Neural crest cell (in vitro differentiated cells): ENCODE measurements at regions not wholly inside any gene's neighbourhood (a gene's known extent, or its start where the extent isn't known, plus 50 kb on each side); places are given as distances from the start of the nearest gene placed in this dataset.

Source experiments
- DNase-seq: peaks from one replicate; pipeline ENCODE4 v3.0.0; 2021; ENCODE audit warnings: low read depth, mixed read lengths, low spot score
- H3K27ac Mint-ChIP-seq: one replicate; pipeline ENCODE4 v1.8.0; 2021; ENCODE audit warnings: mild to moderate bottlenecking, mixed read lengths; ENCODE audit not compliant: unreplicated experiment
- H3K27me3 Mint-ChIP-seq: 2 replicates; pipeline ENCODE4 v1.8.0; 2021; ENCODE audit warnings: low read depth, mild to moderate bottlenecking, mixed read lengths
- H3K36me3 Mint-ChIP-seq: 2 replicates; pipeline ENCODE4 v1.8.0; 2021; ENCODE audit warnings: low read depth, mild to moderate bottlenecking, mixed read lengths
- H3K4me1 Mint-ChIP-seq: 2 replicates; pipeline ENCODE4 v1.8.0; 2021; ENCODE audit warnings: mixed read lengths
- H3K4me3 Mint-ChIP-seq: one replicate; pipeline ENCODE4 v1.8.0; 2021; ENCODE audit warnings: mild to moderate bottlenecking, mixed read lengths
- H3K9me3 Mint-ChIP-seq: 2 replicates; pipeline ENCODE4 v1.8.0; 2021; ENCODE audit warnings: mixed read lengths
- TF ChIP-seq, protein P1 (sequence below): fragments of 200-600 bp; sonication (generic); conservative IDR thresholded peaks from 2 replicates; pipeline ENCODE4 v1.5.0; 2021; ENCODE audit warnings: antibody characterized with exemption, mild to moderate bottlenecking

- Mint-ChIP-seq H3K27ac (no peak overlapping the region), H3K36me3 (no peaks in the 10 kb centered on the region)
- DNase-seq = no peak
These were observed 114.8 kb upstream of the C16orf82 start for GRCh38 chr16:26951950-26952349.

DNA sequence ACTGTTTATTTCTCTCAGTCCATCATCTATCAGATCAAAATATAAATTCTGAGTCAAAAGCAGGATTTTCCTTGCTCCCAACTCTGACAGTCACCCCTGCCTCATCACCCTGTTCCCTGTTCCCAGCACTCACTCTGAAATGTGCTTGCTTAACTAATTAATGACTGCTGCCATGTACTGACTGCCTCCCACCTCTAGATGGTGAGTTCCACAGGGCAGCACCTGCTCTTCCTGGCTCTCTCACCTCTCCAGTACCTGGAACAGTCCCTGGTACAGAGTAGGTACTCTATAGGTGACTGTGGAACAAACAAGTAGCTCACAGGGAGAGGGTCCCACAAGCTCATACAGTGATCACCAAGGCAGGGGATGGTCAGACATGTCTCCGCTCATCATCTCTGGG, 114.3 kb upstream of the C16orf82 start:
- Mint-ChIP-seq H3K4me3 (no peak overlapping the region), H3K4me1 (no peaks in the 10 kb centered on the region), H3K9me3 (peaks cover 3% of the 10 kb centered on the region), H3K36me3 (no peaks in the 10 kb centered on the region), H3K27ac (no peak overlapping the region), H3K27me3 (peaks cover 37% of the 10 kb centered on the region)
- DNase-seq = no peak
- TF ChIP-seq, protein P1, sequence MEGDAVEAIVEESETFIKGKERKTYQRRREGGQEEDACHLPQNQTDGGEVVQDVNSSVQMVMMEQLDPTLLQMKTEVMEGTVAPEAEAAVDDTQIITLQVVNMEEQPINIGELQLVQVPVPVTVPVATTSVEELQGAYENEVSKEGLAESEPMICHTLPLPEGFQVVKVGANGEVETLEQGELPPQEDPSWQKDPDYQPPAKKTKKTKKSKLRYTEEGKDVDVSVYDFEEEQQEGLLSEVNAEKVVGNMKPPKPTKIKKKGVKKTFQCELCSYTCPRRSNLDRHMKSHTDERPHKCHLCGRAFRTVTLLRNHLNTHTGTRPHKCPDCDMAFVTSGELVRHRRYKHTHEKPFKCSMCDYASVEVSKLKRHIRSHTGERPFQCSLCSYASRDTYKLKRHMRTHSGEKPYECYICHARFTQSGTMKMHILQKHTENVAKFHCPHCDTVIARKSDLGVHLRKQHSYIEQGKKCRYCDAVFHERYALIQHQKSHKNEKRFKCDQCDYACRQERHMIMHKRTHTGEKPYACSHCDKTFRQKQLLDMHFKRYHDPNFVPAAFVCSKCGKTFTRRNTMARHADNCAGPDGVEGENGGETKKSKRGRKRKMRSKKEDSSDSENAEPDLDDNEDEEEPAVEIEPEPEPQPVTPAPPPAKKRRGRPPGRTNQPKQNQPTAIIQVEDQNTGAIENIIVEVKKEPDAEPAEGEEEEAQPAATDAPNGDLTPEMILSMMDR = no peak

More at GRCh38 chr16:26951950-26952349, 114.8 kb upstream of the C16orf82 start:
- H3K4me3 Mint-ChIP-seq = no peak overlapping the region
- no peaks in the 10 kb centered on the region for H3K4me1 Mint-ChIP-seq
- TF ChIP-seq, protein P1 = no peak
- H3K27me3 Mint-ChIP-seq = peaks cover 37% of the 10 kb centered on the region
- no peaks in the 10 kb centered on the region for H3K9me3 Mint-ChIP-seq

GRCh38 chr16:26957283-26957859, 109.4 kb upstream of the C16orf82 start:
- H3K4me3 Mint-ChIP-seq = no peak overlapping the region
- TF ChIP-seq, protein P1 = no peak
- no peak overlapping the region for H3K27ac Mint-ChIP-seq

DNA sequence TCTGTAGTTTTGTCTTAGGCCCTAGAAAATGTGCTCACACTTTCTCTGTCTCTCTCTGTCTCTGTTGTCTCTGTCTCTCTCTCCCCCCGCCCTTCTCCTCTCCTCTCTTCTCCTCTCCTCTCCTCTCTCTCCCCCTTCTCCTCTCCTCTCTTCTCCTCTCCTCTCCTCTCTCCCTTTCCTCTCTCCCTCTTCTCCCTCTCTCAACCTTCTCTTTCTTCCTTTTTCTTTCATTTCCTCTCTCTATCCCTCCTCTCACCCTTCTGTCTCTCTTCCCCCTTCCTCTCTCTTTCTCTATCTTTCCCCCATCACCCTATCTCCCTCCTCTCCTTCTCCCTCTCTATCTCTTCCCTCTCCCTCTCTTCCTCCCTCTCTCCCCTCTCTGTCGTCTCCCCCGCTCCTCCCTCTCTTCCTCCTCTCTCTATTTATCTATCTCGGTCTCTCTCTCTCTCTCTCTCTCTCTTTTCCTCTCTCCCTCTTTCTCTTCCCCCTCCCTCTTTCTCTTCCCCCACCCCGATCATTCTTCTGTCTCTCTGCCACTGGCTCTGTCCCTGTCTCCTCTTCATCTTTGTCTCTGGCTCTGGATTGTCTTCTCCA, 107.2 kb upstream of the C16orf82 start:
- Mint-ChIP-seq H3K4me3 (no peak overlapping the region), H3K9me3 (peaks cover 10% of the 10 kb centered on the region), H3K36me3 (peaks cover 2% of the 10 kb centered on the region), H3K4me1 (no peaks in the 10 kb centered on the region), H3K27ac (no peak overlapping the region), H3K27me3 (peaks cover 10% of the 10 kb centered on the region)
- TF ChIP-seq, protein P1 = no peak
- no peak for DNase-seq

More at GRCh38 chr16:26957283-26957859, 109.4 kb upstream of the C16orf82 start:
- no peak for DNase-seq
- Mint-ChIP-seq H3K36me3 (peaks cover 2% of the 10 kb centered on the region), H3K4me1 (no peaks in the 10 kb centered on the region), H3K27me3 (peaks cover 5% of the 10 kb centered on the region), H3K9me3 (peaks cover 10% of the 10 kb centered on the region)

DNA sequence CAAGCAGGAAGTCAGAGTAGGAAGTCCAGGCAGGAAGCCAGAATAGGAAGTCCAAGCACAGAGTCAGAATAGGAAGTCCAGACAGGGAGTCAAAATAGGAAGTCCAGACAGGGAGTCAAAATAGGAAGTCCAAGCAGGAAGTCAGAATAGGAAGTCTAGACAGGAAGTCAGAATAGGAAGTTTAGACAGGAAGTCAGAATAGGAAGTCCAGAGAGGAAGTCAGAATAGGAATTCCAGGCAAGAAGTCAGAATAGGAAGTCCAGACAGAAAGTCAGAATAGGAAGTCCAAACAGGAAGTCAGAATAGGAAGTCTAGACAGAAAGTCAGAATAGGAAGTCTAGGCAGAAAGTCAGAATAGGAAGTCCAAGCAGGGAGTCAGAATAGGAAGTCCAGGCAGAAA, 105.3 kb upstream of the C16orf82 start:
- TF ChIP-seq, protein P1 = no peak
- no peaks in the 10 kb centered on the region for H3K4me1 Mint-ChIP-seq
- peaks cover 2% of the 10 kb centered on the region for H3K36me3 Mint-ChIP-seq
- no peak for DNase-seq
- no peak overlapping the region for H3K27ac Mint-ChIP-seq
- peaks cover 10% of the 10 kb centered on the region for H3K9me3 Mint-ChIP-seq
- H3K27me3 Mint-ChIP-seq = peaks cover 10% of the 10 kb centered on the region
- no peak overlapping the region for H3K4me3 Mint-ChIP-seq
